Right hindlimb (tissue), 1 donor: ENCODE measurements at regions not wholly inside any gene's neighbourhood (a gene's known extent, or its start where the extent isn't known, plus 50 kb on each side); places are given as distances from the start of the nearest gene placed in this dataset.

Source experiments
- DNase-seq: peaks from one replicate; pipeline ENCODE4 v3.0.0-alpha.2; 2018

DNA sequence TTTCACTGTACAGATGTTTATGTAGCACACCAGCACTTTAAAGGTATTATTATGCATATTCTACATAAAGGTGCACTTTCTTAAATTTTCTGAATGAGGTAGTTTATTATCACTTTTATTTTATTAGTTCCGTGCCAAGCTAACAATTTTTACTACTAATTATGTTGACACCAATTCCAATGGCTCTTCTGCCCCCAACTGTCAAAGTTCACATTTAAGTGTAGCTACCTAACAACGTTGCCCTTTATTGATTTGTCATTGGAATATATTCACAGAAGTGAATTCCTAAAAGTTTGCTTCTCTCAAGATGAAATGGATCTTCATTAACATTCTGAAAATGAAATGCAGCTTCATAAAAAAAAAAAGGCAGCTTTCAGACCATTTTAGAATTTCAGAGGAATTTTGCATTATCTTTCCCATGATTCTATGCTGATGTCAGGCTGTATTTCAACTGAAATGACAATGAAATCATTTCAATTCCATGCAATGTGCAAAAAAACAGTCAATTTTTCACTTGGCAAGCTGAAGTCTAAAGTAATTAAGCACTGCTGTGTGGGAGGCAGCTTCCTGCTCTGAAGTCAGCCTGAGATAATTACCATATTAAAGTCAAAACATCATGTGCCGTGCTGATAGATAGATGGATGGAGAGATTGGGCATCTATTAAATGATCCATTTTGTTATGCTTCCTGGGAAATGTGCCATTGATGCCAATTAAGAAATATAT, 229.2 kb downstream of the TTLL7 start:
- no peak for DNase-seq

DNA sequence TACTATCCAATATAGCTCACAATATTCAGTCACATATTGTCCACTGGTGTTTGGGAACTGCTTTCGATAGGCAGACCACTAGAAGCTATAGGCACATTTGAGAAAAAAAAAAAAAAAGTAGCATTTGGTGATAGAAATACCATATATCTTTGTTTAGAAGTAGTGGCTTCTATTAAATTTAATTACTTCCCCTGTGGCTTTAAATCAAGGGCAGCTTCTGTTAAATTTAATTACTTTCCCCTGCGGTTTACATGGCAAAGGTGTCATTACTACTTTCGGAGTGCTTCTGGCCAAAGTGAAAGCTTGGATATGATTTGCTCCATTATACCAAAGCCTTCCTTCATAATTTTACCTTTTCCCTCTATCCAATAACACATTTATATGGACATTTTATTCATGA, 229.9 kb downstream of the TTLL7 start:
- no peak for DNase-seq

DNA sequence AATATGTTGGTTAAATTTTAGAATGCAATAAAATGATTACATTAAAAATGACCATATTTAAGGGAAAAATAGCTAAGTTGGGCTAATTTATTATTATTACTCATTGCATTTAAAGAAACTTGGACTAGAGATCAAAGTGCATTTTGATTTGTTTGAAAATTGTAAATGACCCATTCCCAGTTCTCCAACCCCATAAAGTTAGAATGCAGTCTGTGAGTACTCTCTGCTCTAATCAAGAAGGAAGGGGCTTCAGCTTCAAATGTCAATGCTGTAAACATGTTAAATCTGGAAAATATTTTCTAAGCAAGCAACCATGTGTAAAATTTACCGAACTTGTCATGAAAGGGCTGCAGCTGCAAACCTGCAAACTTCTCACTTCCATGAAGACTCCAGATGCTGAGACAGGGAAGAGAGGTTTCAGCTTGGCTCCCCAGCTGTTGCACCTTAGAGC, 232.7 kb downstream of the TTLL7 start:
- DNase-seq, result no peak

DNA sequence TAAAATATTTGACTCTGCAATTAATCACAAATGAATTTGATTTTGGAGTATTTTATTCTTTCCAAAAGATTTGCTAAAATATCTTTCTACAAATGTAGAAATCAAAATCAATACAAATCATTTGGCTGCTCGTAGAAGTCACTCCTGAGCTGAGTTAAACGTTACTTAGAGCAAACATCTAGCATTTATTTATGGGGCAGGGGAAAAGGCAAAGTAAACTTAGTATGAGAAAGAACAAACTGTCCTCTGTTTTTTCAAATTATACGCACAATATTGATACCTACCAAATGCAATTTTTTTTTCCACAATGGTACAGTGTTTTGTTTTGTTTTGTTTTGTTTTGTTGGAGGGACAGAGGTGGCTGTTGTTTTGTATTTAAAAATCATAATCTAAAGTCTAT, 233.8 kb downstream of the TTLL7 start:
- no peak for DNase-seq

DNA sequence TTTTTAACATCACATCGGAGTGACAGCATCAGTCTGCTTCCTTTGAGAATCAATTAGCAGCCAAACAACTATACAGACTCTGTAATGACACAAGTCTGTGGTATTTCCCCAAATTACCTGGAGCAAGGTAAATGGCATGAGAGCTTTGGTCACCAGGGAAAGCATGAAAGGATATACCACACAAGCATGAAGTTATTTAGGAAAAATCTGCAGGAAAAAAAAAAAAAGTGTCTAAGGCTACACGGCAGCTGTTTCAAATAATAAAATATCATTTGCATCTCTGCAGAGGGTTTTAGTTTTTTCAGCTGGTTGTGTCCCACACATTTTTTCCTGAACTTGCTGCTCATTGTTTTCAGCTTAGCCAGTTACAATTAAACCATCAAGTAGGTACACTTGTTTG, 234.7 kb downstream of the TTLL7 start:
- DNase-seq, result no peak

DNA sequence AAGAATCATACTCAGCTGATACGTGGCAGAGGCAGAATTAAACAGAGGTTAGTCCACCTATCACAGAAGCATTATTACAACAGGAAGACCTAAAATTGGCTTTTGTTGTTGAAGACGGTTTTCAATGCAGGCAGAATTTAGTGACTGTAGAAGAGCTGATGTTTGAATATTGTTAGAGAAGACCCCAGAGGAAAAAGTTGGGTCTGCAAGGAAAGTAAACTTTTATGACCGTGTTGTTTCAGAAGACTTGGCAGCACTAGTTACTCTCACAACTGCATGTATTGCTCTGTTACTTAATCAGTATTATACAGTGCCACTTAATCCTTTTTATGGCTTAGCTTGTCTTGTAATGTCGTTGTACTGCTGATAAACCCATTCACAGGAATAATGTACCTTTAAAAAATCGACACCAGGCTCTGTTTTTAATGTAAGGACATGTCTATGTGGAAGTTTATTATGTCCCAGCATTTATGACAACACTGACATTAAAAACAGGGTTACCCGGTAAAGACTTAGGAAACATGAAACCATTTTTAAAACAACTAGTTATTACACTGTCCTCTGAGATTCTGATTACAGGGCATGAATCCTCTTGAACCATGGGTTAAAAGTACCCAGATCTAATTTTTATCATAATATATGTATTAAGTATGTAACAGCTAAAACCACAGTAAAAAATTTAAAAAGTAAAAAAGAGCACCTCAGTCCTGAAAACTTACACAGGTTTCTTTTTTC, 235.4 kb downstream of the TTLL7 start:
- DNase-seq, result no peak

DNA sequence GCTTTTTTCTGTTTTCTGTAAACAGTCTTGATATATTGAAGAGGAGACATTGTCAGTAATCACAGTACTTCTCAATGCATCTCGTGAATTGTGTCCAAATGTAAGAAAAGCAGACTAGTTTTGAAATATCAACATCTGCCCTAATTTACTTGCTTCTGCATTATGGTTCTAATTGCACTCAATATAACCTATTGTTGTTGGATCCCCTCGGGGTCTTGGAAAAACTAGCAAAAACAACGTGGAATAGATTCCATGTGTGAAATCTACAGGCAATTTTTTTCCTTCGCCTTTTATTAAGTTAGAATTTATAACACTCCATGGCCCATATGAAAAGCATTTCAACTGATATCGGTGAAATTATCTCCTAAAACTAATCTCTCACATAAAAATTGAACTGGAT, 236.5 kb downstream of the TTLL7 start:
- DNase-seq, result no peak

DNA sequence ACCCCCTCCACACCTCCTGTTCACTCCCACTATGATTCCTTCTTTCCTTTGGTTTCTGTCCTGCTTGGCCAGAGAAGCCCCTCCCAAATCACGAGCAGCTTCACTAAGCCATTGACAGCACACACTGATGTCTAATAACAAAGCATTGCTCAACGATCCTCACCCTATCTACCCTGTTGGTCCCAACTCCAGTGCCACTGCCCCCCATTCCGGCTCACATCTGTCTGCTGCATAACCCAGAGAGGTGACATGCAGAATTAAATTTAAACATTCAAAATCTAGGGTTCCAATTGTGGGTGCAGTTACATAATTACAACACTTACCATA, 236.9 kb downstream of the TTLL7 start:
- DNase-seq, result no peak

DNA sequence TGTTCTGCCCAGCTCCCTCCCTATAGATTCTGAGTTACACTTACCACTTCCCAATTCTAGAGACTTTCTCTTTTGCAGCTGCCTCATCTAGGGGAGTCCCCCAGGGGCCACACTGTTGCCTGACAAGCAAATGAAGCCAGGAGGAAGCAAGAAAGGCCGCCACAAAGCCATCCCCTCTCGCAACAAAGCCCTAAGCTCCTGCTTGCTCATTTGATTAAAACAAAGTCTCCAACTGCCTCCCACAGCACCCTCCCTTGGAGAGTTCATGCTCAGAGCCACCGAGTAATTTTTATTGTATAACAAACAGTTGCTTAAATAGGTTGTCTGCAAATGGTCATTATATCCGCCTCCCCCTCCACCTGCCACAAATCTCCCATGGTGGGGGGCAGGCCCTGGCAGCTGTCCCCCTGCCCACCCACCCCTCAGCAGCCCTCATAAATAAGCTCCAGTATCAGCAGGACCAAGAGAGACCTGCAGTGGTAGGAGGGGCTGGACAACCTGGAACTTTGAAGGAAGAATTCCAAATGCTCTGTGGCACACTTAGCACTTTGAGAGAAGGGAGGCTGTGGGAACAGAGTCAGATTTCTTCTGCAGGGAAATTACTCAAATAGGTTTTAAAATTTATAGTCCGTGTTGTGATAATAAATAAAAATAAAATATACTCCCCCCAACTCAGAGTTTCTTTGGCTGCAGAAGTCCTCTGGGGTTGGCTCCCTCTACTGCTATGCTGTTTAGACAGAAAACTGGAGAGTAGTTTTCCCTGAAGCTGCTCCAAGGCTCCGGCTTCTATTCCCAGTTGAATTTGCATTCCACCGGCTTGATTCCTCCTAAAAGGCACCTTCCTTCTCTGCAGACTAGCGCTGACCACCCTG, 237.5 kb downstream of the TTLL7 start:
- DNase-seq, result peak; percentile 61

DNA sequence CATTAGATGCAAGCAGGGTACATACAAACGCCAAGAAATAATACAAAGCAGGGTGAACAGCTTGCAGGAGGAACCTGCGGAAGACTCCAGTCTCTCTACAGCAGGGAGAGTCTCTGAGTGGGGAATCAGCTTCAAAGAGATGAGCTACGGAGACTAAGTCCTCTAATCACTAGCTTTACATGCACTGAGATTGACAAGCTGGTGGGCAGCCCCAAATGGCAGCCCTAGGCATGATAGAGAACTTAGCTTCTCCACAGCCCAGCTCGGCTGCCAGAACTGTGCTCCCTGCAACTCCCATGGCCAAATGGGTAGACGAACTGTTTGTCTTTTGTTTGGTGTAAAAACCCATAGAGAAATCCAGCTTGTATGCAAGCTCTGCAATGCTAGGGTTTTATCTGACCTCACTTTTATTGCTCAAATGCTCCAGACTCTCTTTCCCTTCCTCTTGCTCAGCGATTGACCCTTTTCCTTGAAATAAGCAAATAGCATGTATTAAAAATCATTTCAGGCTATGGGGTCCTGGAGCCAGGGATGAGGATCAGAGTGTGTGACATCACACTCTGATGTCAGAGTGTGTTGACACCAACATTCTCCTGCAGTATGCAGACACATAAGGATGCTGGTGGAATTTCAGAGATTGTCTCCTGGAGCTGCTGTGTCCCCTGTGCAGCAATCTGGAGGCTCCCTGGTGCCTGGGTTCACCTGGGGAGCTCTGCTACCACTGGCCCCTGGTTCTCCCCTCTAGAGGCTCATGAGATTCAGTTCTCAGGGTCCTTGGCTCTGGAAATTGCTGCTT, 238.5 kb downstream of the TTLL7 start:
- no peak for DNase-seq

DNA sequence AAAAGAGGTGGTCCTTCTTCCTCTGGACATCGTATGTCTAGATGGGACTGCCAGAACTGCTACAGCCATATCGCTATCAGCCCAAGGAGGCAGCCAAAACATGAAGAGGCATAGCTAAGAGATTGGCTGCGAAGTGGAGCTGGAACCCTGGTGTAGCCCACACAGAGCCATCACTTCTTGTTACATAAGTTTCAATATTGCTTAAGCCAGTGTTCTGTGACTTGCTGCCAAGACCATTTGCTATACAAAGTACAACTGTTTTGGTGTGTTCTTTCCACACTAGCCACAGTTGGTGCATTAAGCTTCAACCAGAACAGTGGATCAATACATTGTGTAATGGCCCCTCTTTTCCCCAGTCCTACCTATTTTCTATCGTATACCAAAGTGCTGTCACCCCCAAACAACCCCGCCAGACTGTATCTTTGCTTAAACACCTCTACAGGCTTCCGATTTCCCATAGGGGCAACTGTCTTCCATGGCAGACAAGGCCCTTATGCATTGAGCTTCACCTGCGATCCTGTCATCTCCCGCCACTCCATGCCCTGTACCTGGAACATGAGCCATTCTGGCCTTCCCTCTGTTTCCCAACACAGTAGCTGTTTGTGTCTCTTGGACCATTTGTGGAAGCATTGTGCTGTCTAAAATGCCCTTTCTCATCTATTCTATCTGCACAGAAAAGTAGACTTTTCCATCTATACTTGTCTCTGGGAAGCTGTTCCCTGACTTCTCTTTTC, 241.8 kb downstream of the TTLL7 start:
- DNase-seq, result no peak

DNA sequence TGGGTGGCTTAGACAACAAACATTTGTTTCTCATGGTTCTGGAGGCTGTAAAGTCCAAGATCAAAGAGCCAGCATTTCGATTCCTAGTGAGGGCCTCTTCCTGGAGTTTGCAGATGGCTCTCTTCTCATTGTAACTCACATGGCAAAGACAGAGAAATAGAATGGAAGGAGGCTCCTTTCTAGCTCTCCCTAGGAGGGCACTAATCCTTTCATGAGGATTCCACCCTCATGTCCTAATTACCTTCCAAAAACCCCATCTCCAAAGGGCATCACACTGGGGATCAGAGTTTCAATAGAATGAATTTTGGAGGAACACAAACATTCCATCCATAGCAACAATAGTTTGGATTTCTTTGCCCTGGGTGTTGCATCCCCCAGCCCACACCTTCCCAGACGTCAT, 247.3 kb downstream of the TTLL7 start:
- no peak for DNase-seq

DNA sequence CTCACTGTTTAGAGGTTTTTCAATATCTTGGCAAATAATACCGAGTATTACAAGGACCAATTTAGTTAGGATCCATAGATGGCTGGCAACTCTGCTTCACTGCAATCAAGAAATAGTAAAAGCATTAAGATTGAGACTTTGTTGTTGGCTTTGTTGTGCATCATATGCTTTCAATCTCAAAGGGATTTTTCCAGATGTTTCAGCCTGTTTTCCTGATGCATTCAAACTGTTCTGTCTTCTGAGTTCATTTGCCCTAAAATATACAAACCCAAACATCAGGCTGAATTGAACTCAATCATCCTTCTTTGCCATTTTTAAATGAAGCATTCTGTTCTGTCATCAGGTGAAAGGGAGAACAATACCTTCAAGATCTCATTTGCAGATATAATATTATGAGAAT, 248.7 kb downstream of the TTLL7 start:
- DNase-seq, result no peak

DNA sequence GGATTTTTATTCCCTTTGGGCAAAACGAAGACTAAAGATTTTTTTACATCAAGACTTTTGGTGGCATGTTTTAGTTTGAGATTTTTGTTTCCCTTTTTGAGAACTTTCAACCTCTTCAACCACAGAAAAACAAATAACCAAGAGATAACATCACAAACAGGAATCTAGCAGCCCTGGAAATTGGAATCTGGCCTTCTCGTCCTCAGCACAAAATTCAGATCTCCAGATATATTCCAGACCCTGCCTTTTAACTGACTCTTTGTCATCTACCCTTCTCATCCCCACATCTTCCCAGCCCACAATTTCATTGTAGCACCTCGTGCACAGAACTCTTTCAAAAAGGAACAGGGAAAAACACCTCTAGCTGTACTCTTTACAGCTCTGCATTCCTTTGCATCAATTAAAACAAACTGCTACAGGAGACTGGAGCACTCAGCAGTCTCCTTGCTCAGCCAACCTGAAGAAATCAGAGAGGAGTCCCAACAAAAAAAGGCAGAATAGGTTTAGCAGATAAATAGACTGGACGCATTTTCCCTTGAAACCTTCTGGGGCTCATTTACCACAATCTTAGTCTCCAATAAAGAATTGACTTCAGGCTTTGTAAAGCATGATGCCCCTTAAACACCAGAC, 251.0 kb downstream of the TTLL7 start:
- DNase-seq, result no peak

DNA sequence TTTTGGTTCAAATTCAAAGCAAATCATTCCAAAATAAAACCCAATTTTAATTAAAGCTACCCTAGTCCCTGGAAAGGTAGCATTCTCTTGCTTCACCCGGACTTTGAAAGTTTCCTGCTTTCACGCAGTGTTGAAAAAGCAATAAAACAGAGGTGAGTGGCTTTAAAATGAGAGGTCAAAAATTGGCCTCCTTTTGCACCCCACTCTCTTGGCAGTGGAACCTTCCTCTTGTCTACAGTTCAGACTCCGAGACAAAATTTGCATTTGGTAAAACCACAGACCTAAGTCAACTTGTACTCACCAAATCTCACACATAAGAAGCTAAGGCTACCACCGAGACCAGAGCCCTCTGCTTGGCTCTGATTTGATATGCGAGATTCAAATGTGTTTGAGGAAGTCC, 252.7 kb downstream of the TTLL7 start:
- no peak for DNase-seq

DNA sequence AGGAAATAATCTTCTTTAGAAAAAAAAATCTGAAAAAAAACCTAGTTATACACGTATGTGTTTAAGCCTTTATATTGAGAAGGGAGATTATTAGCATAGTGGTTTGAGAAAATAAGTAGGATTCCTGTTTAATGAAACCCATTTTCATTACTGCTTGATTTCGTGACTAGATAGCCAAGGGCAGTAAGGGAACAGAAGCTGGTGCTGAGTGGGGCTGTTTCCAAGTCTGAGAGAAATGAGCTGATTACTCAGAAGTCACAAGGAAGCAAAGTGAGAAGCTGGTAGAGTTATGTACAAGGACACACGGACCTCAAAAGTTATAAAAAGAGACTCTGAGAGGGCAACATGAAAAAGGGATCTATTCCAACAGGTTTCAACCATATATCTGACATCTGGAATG, 256.5 kb downstream of the TTLL7 start:
- DNase-seq, result no peak

DNA sequence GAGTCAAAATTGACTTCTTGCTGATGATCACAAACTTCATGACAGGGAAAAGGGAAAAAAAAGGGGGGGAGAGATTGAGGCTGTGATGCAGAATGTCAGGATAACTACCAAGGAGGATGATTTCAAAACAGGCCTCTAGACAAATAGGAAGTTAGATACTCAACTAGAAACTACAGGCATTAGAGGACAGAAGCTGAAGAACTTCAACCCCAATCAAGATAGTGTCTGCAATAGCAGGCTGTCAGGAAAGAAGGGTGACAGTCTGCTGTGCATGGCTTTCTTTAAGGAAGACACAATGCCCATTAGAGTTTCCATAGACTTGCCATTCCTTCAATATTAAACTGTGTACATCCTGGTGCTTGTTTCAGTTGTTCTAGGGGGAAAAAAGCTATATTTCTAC, 257.2 kb downstream of the TTLL7 start:
- DNase-seq, result no peak

DNA sequence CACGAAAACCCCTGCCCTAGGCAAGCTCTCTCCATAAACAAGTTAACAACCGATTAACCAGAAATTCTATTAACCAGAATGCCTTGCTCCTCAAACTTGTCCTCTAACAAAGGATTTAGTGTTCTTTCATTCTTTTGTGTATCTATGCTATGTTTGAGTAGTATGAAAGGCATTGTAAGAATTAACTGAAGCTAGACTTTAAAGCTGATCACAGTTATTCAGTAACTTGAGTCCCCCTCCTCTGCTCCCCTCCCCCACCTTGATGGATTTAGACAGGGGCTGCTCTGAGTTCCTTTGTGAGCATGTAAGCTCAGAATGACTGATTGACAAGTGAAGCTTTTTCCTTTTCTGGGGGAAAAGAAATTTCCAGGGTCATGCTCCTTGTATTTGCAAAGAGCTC, 257.6 kb downstream of the TTLL7 start:
- no peak for DNase-seq

DNA sequence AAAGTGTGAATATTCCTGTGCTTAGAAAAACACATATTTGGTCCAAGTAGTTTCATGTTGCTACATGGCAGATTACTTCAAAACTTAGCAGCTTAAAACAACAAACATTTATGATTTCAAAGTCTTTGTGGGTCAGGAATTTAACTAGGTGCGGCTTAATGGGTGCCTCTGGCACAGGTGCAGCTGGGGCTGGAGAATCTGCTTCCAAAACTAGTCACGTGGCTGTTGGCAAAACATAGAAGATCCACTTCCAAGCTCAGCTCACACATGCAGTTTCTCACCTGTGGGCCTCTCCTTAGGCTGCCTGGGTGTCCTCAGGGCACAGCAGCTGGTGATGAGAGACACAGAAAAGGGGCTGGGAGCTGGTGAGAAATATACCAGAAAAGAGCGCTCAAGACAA, 263.4 kb downstream of the TTLL7 start:
- no peak for DNase-seq

DNA sequence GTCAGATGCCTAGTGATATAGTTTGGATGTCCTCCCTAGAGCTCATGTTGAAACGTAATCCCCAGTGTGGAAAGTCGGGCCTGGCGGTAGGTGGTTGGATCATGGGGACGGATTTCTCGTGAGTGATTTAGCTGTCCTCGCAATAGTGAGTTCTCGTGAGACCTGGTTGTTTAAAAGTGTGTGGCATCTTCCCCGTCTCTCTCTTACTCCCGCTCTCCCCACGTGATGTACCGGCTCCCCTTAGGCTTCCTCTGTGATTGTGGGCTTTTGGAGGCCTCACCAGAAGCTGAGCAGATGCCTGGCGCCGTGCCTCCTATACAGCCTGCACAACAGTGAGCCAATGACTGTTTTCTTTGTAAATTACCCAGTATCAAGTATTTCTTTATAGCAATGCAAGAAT, 264.5 kb downstream of the TTLL7 start:
- no peak for DNase-seq

DNA sequence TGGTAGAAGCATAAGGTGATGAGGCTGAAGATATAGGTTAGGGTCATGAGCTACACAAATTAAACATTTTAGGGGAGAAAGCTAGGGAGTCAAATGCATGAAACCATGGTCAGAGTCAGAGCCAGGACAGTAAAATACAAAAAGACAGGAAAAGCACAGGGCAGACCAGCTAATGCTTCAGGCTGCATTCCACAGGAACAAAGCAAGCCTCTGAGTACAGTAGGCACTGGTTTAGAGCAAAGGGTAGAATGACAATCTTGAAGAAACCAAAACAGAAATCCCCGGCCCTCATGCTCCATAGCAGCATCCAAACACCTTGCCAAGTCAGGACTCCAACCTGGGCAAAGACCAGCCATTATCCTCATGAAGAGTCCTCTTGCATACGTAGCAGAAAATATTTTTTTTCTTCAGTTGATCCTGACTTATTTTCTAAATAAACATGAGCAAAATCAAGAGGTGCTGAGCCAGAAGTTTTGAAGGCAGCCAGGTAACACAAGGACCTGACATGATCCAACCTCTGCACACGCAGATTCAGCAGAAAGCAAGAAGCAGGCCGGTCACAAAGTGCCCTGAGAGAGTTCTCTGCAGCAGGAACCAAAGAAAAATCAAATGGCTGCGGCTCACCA, 273.1 kb downstream of the TTLL7 start:
- no peak for DNase-seq
